H1 (cell line): ENCODE measurements at regions not wholly inside any gene's neighbourhood (a gene's known extent, or its start where the extent isn't known, plus 50 kb on each side); places are given as distances from the start of the nearest gene placed in this dataset.

ENCODE experiments used
- CTCF ChIP-seq, 3 experiments: IDR thresholded peaks; 1 replicate in 2 of 3; 2 replicates in 1 of 3; pipeline versions ENCODE4 v1.5.1 to v1.6.1; 2011; ENCODE audit warnings: low read length in 3 of 3, mild to moderate bottlenecking in 3 of 3, inconsistent platforms in 2 of 3, low read depth in 1 of 3, moderate library complexity in 1 of 3; ENCODE audit not compliant: insufficient read depth in 1 of 3; ENCODE audit errors: control extremely low read depth in 1 of 3
- JUN ChIP-seq: IDR thresholded peaks from 2 replicates; pipeline ENCODE4 v1.6.1; 2011; ENCODE audit warnings: low read depth, mild to moderate bottlenecking, improper control_type of control experiment, low read length
- JUND ChIP-seq: IDR thresholded peaks from 2 replicates; pipeline ENCODE4 v1.6.1; 2011; ENCODE audit warnings: mild to moderate bottlenecking, improper control_type of control experiment, low read length
- POLR2A ChIP-seq, 2 experiments: IDR thresholded peaks; 1 replicate in 1 of 2; 2 replicates in 1 of 2; pipeline ENCODE4 v1.6.1; 2011; ENCODE audit warnings: low read depth in 2 of 2, low read length in 2 of 2, mild to moderate bottlenecking in 2 of 2; ENCODE audit errors: control extremely low read depth in 1 of 2
- SAP30 ChIP-seq: fragments of 300-600 bp; sonication (generic); IDR thresholded peaks from 2 replicates; pipeline ENCODE4 v1.7.1; 2012; ENCODE audit warnings: low read length, moderate library complexity, mild to moderate bottlenecking, inconsistent platforms; ENCODE audit not compliant: insufficient read depth, insufficient replicate concordance

GRCh38 chrX:20654596-20655106, 387.9 kb upstream of the RPS6KA3 start (continued):
- TF ChIP-seq JUND (no peak), POLR2A (IDR thresholded peaks at IDR 0.05; ENCODE audit: control extremely low read depth in 1 of 2, low read depth in 2 of 2, low read length in 2 of 2) (no peak), CTCF (IDR thresholded peaks at IDR 0.05; ENCODE audit: control extremely low read depth in 1 of 3, insufficient read depth in 1 of 3, low read depth in 1 of 3, low read length in 3 of 3) (no peak), SAP30 (no peak), JUN (no peak)
